Gastroesophageal sphincter (tissue), 4 donors: ENCODE measurements at regions not wholly inside any gene's neighbourhood (a gene's known extent, or its start where the extent isn't known, plus 50 kb on each side); places are given as distances from the start of the nearest gene placed in this dataset.

Experiments
- ATAC-seq: fragments of 150-250 bp; one replicate; pipeline ENCODE4 v1.9.1; 2016; ENCODE audit warnings: mild to moderate bottlenecking, moderate library complexity
- H3K27ac ChIP-seq, 4 donors: fragments of 200-600 bp; sonication (generic) in 3 of 4; 1 replicate in 3 of 4; 2 replicates in 1 of 4; pipeline ENCODE4 v1.5.1; 2016 to 2019
- H3K27me3 ChIP-seq: fragments of 200-600 bp; sonication (generic); one replicate; pipeline ENCODE4 v1.5.1; 2019
- H3K36me3 ChIP-seq, 2 donors: fragments of 200-600 bp; sonication (generic); one replicate each; pipeline ENCODE4 v1.5.1; 2019; ENCODE audit warnings: control low read depth in 1 of 2
- H3K4me1 ChIP-seq, 3 donors: fragments of 200-600 bp; sonication (generic); 1 replicate in 2 of 3; 2 replicates in 1 of 3; pipeline ENCODE4 v1.5.1; 2016 to 2019; ENCODE audit warnings: control low read depth in 2 of 3
- H3K4me3 ChIP-seq, 2 donors: fragments of 200-600 bp; sonication (generic); one replicate each; pipeline ENCODE4 v1.5.1; 2019; ENCODE audit warnings: mild to moderate bottlenecking in 1 of 2, moderate library complexity in 1 of 2
- H3K9me3 ChIP-seq, 3 donors: fragments of 200-600 bp; sonication (generic); one replicate each; pipeline ENCODE4 v1.5.1; 2017 to 2019; ENCODE audit warnings: control low read depth in 2 of 3
- EP300 ChIP-seq: sonication (generic); formaldehyde crosslinking; IDR thresholded peaks from one replicate; pipeline ENCODE4 v1.6.1; 2017; ENCODE audit warnings: antibody characterized with exemption, mild to moderate bottlenecking
- POLR2A ChIP-seq, 2 donors: fragments of 450-650 bp; IDR thresholded peaks; one replicate each; pipeline ENCODE4 v1.6.1; 2017; ENCODE audit warnings: antibody characterized with exemption in 2 of 2, mild to moderate bottlenecking in 2 of 2, moderate library complexity in 1 of 2
- POLR2AphosphoS5 ChIP-seq: sonication (generic); formaldehyde crosslinking; IDR thresholded peaks from one replicate; pipeline ENCODE4 v1.6.1; 2017; ENCODE audit warnings: antibody characterized with exemption
- WGBS, 2 donors: methylation state at CpG; one replicate each; pipeline ENCODE4 v1.1.5; 2018; ENCODE audit warnings: low coverage in 1 of 2; 5-methylcytosine and 5-hydroxymethylcytosine counted together
- TF ChIP-seq, protein P1 (sequence below), 4 experiments: fragments of 200-600 bp in 2 of 4; fragments of 450-650 bp in 2 of 4; sonication (generic) in 1 of 4; IDR thresholded peaks; one replicate each; pipeline ENCODE4 v1.5.1; 2017 to 2019; ENCODE audit warnings: antibody characterized with exemption in 4 of 4, mild to moderate bottlenecking in 2 of 4, moderate library complexity in 2 of 4

DNA sequence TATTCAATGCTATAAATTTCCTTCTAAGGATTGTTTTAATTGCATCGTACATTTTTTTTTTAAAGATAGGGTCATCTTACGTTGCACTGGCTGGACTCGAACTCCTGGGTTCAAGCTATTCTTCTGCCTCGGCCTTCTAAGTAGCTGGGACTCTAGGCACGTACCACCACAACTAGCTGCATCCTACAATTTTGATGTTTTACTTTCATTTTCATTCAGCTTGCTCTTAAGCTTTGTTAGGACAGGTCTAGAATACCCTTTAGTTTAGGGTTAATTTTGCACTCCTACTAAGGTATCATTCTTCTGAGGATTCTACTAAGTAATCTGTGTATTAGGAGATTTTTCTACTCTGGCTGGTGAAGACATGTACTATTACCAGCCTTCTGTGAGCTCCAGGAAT, 50.2 kb upstream of the C1GALT1C1 start:
- H3K9me3 ChIP-seq = no peaks in the 10 kb centered on the region
- H3K4me1 ChIP-seq = no peaks in the 10 kb centered on the region
- H3K36me3 ChIP-seq = no peaks in the 10 kb centered on the region
- WGBS, 2 donors = 76 to 78% methylated on average over 4 to 5 of the region's 5 CpGs
- no peak overlapping the region for H3K27ac ChIP-seq
- TF ChIP-seq POLR2AphosphoS5 (no peak), EP300 (no peak), POLR2A (IDR thresholded peaks at IDR 0.05) (no peak)
- TF ChIP-seq, protein P1, sequence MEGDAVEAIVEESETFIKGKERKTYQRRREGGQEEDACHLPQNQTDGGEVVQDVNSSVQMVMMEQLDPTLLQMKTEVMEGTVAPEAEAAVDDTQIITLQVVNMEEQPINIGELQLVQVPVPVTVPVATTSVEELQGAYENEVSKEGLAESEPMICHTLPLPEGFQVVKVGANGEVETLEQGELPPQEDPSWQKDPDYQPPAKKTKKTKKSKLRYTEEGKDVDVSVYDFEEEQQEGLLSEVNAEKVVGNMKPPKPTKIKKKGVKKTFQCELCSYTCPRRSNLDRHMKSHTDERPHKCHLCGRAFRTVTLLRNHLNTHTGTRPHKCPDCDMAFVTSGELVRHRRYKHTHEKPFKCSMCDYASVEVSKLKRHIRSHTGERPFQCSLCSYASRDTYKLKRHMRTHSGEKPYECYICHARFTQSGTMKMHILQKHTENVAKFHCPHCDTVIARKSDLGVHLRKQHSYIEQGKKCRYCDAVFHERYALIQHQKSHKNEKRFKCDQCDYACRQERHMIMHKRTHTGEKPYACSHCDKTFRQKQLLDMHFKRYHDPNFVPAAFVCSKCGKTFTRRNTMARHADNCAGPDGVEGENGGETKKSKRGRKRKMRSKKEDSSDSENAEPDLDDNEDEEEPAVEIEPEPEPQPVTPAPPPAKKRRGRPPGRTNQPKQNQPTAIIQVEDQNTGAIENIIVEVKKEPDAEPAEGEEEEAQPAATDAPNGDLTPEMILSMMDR (IDR thresholded peaks at IDR 0.05) = no peak
- H3K27me3 ChIP-seq = no peaks in the 10 kb centered on the region
- ATAC-seq = no peak
- H3K4me3 ChIP-seq = no peak overlapping the region
